ENCODE measurements at regions not wholly inside any gene's neighbourhood (a gene's known extent, or its start where the extent isn't known, plus 50 kb on each side); places are given as distances from the start of the nearest gene placed in this dataset.

DNA sequence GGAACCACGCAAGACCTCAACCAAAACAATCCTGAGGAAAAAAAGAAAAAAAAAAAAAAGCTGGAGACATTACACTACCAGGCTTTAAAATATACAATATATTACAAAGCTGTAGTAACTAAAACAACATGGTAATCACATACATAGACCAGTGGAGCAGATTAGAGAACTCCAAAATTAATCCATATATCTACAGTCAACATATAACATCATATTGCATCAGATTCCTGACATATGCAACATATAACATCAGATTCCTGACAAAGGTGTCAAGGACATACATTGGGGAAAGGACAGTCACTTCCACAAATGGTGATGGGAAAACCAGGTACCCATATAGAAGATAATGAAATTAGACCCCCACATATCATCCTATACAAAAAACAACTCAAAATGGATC, 145.8 kb downstream of the BTG1 start:
- DNase-seq (ENCODE audit: low read depth): no peak

DNA sequence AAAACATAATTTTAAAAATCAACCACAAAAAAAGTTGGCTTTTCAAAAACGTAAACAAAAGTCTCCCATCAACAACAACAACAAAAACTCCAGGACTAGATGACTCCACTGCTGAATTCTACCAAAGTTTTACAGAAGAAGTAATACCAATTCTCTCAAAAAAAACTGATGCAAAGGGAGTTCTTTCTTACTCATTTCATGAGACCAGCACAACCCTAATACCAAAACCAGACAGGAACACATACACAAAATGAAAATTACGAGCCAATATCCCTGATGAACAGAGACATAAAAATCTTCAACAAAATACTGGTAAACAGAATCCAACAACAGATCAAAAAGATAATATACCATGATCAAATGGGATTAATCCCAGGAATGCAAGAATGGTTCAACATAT, 147.3 kb downstream of the BTG1 start:
- no peak for DNase-seq (ENCODE audit: low read depth)

DNA sequence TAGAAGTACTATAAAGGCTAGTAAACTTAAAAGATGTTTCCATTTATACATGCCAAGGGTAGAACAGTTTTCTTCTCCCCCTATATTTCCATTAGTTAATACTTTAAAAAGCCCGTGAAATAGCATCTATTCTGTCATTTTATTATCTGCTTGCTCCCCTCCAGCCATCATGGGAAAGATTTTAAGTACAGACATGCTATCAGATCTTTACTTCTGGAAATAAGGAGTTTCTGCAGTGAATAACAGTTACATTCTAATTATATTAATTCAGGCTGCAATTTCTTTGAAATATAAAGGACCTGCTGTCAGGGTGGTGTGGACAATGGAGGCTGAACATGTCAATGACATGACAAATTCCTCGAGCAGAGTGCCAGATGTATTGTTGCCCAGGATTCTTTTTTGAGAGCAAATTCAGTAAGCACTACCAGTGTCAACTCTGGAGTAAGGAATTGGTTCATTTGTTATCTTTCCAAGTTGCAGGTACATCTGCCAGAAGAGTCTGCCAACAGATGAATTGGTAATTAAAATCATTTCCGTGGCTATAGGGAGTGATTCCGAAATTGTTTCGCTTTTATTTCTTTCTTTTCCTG, 151.3 kb downstream of the BTG1 start:
- no peak for DNase-seq (ENCODE audit: low read depth)

DNA sequence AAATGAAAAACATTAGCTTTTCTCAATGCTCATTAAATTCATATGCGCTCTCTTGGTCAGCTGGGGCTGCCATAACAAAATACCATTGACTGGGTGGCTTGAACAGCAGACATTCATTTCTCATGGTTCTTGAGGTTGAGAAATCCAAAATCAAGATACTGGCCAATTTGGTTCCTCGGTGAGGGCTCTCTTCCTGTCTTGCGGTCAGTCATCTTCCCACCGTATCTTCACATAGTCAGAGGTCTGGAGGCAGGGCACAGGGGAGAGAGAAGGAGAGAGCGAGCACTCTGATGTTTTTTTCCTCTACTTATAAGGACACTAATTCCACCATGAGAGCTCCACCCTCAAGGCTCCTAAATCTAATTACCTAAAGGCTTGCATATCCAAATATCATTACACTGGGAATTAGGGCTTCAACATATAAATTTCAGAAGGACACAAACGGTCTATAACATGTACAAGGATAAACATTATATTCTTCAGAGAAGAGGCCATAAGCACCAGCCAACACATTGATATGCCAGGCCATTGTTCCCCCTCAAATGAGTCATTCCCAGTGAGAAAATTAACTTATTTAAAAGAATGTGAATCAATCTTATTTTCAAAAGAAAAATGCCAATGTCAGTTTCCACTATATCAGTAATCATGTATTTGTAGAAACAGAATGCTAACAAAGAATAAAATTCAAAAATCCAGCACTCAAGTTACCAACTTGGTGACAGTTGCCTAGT, 152.2 kb downstream of the BTG1 start:
- no peak for DNase-seq (ENCODE audit: low read depth)

DNA sequence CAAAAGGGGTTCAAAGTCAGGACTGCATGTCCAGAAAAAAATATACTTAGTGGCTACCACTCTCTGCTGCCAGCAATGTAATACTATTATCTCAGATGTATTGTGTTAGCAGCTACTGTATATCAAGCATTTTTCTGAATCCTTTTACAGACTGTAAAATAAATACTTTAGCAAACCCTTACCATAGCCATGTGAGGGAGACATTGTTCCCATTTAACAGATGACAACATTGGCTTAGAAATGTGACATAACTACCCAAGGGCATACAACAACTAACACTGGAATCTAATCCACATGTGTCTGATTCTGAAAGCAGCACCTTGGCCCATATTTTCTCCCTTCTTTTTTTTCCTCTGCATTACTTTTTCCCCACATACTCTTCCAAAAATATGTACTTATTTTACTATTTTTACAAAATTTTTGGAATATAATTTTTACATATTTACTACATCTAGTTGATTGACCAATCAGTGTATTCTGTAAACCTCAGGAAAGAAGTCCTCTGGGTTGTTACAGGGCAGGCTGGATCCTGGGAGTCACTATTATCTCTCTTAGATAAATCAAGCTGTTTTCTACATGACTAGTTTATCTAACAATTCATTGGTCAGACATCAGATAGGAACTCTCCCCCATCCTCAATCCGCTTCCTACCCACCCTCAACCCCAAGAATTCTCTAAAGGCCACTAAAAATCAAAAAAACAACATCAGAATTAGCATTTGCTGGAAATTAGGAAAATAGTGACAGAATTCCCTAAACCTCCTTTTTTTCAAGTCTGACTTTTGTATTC, 154.1 kb downstream of the BTG1 start:
- DNase-seq (ENCODE audit: low read depth): no peak

DNA sequence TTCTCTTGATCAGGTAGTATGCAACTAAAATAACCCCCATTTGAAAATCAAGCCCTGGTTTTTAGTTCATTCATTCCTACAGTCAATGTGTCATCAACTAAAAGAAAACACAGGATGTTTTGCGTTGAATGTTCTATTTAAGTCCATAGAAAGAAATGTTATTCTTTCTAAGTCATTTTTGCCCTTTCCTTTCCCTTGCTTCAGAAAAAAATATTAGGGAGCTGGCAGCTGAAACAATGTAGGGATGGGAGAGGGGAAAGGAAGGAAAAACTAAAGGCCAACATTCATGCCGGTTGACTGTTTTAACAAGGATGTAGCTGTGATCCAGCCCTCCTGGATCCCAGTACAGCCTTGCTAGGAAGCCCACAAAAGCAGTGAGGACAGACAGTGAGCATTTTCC, 155.1 kb downstream of the BTG1 start:
- no peak for DNase-seq (ENCODE audit: low read depth)

DNA sequence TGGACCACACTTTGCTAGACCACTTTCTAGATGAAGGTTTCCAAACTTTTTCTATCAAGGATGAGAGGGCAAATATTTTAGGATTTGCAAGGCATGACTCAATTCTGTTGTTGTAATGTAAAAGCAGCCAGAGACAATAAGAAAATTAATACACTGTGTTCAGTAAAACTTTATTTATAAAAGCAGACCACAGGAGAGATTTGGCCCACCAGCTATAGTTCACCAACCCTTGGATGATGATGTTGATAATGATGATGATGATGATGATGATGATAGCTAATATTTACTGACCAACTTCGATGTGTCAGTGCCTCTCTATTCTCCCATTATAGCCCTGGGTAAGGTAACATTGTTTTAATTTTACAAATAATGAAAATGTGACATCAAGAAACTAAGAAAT, 156.5 kb downstream of the BTG1 start:
- no peak for DNase-seq (ENCODE audit: low read depth)

DNA sequence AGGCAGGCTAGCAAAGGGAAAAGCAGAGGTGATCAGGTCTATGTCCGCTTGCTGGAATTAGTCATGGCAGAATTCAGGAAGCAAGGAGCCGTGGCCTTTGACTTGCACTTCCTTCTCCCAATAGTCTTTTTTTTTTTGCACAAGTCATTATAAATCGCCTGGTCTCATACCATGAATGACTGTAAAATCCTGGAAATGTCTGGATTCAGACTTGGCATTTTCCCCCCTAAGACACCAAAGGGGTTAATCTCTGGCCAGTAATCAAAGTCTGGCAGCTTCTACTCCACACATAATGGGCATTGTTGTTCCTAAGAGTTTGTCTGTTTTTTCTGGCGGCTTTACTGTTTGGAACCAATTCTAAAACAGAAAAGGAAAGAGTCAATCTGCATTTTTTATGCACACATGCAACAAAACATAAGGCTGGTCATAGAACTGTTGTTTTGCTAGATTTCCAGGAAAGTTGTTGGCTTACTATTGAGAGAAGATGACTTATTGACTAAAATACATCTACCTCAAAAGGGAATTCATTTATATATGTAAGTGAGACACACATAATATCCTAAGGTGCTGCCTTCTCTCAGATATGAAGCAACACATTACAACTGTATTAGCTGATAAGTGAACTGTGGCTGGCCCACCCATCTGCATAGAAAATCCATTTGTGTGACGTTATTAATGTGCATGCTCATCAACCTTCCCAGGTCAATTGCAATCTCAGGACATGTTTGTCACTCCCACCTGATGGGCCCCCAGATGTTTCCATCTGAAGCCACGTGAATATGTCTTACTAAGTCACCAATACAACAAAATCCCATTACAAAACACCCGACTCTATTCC, 157.3 kb downstream of the BTG1 start:
- no peak for DNase-seq (ENCODE audit: low read depth)

DNA sequence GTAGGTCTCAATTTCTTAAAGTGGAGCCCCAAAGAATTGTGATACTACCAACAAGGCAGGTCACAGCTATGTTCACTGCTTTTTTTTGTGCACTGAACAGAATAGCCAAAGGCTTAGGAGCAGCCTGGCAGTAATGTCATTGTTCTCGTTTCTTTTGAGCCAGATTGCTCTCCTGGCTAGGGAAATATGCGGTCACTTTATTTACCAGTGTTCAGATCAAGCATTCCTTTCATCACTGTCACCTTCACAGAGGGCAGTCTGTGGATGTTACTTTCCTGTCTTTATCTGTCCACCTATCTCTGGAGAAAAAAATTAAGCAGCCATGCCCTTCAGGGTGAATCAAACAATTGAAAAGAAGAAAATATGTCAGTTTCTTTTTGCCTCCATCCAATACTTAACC, 159.6 kb downstream of the BTG1 start:
- no peak for DNase-seq (ENCODE audit: low read depth)

DNA sequence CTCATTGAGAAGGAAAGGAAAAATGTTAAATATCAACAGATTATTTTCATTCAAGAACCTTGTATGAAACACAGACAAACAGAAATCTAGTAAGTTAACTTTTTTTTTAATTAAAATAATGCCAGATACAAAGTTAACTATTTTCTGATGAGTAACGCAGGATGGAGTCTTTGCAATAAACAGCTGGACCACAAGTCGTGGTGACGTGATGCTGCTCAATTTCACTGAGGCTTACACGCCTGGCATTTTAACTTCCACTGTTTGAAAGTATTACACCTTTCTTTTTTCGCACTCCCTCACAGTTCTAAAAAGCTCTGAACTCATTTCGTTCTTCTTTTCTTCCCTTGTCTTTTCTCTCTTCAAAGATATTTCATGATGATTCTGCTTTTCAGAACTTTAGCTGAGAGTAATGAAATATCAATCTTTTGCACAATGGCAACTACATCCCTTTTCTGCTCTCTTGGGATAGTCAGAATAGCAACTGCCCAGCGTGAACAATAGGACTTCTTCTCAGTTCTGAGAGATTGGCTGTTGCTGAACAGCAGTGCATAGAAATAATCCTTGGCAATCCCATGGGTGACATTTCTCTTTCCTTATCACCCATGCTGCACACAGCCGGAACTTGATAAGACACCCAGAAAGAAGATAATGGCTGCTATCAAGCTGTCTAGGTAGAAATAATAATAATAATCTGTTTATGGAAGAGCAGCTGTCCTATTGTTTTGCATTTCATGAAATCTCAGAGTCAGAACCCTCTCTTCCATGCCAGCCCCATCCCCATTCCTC, 160.5 kb downstream of the BTG1 start:
- DNase-seq (ENCODE audit: low read depth): no peak

DNA sequence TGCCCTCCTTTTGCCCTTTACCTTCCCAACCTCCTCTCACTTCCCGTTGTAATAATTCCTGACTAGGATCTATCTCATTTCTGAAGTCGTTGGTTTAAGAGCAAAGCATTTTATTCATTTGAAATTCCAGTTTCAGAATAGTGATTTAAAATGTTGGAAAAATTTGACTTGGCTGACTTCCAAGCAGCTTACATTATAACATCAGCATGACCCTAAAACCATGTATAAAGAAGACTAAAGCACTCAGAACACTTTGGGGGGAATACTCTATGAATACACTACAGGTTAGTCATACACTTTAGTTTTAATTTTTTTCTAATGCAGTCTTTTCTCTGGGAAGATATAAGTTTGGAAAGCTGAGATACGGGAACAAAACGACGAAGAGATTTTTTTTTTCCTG, 161.1 kb downstream of the BTG1 start:
- DNase-seq (ENCODE audit: low read depth): no peak

DNA sequence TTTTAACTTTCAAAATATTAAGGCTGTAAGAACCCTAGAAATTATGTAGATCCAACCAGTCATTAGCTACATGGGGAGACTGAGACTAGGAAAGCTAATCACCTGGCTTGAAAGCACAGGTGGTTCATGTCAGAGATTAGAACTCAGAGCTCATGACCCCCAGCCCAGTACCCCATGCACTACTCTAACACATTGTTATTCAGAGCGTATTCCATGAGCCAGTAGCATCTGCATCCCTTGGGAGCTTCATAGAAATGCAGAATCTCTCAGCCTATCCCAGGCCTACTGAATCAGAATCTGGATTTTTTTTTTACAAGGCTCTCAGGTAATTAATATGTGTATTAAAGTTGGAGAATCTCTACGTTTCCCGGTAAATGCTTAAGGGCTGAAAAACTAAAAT, 161.7 kb downstream of the BTG1 start:
- no peak for DNase-seq (ENCODE audit: low read depth)

DNA sequence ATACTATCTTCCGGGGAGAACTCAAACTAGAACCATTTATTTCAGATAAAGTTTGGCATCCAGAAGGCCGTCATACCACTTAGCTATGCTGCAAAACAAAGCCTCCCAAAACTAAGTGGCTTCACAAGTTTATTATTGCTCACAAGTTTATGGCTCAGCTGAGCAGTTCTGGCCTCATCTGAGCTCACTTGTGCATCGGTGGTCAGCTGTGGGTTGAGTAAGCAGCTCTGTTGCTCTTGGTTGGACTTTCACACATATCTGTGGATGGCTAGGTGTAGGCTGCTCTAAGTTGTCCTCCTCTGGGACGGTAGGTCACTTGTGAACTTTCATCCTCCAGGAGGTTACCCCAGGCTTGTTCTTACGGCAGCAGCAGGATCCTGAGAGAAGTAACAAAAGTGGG, 162.7 kb downstream of the BTG1 start:
- DNase-seq (ENCODE audit: low read depth): no peak

DNA sequence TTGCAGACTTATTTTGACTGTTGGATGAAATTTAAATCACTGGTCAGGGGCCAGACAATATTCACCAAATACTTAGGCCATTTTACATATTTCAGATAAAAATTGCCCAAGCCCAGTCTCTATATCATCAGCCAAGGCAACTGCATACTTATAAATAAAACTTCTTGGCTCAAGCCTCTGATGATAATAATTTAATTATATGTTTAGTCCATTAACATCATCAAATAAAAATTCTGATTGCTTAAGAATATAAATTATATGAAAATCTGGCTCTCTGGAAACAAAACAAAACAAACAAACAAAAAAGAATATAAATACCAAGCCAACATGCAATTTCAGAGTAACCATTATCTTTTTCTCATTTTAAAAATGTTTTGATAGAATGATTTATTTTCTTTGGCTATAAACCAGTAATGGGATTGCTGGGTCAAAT, 165.2 kb downstream of the BTG1 start:
- no peak for DNase-seq (ENCODE audit: low read depth)

DNA sequence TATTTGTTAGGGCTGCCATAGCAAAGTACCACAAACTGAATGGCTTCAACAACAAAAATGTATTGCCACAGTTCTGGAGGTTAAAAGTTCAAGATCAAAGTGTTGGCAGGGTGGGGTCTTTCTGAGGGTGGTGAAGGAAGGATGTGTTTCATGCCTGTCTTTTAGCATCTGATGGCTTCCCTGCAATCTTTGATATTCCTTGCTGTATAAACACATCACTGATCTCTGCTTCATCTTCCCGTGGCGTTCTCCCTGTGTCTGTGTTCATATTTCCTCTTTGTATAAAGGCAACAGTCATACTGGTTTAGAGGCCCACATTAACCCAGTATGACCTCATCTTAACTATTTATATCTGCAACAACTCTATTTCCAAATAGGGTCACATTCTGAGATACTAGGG, 167.5 kb downstream of the BTG1 start:
- no peak for DNase-seq (ENCODE audit: low read depth)

DNA sequence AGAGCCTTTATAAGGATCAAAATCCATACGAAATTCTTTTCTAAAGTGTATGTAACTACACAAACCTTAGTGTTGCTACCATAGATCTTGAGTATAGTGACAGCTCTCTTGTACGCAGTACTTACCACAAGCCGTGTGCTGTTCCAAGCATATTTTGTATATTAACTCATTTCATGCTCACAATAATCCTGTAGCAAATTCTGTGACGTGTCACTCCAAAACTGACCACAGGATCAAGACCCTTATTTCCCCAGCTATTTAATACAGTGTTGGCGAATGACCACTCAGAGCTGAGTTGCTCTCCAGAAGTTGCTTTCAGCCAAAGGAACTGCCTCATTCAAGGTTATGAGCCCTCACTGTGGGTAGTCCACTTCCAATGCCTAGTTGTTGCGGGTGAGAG, 169.8 kb downstream of the BTG1 start:
- DNase-seq (ENCODE audit: low read depth): no peak

DNA sequence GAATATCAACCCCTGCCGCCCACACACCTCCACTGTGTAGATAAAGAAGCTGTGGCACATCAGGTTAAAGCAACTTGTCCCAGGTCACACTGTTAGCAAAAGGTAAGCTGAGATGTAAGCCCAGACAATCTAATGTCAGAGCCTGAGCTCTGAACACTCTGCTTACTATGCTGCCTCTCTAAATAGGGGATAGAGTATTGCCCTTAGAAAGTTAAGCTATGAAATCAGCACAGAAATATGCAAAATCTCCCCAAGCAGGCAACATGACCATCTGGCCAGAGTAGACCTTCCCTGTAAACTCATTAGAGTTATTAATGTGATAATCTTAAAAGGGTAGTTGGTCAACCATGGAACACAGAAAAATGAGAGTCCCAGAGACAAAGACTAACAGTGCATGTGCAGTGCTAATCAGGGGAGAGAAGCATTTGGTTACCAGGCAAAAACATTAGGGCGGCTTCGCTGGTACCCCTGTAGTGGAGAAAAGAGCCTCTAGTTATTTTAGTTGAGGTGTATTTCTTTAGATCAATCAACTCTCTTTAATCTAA, 171.0 kb downstream of the BTG1 start:
- no peak for DNase-seq (ENCODE audit: low read depth)

DNA sequence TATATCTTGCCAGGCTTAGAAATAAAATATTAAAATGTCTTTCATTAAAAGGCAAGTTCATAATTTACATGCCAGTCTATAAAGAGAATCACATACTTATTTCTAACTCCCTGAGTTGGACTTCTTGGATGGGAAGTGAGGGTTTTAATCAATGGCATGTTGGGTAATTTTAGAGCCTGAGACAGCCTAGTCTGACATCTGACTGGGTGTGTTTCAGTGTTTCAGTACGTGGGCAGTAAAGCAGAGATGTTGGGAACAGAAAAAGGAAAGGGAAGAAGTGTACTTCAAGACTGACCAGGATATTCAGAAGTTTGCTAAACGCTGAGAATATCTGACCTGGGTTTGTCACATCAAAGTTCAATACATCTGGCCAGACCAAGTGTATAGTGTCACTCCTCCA, 171.8 kb downstream of the BTG1 start:
- no peak for DNase-seq (ENCODE audit: low read depth)

DNA sequence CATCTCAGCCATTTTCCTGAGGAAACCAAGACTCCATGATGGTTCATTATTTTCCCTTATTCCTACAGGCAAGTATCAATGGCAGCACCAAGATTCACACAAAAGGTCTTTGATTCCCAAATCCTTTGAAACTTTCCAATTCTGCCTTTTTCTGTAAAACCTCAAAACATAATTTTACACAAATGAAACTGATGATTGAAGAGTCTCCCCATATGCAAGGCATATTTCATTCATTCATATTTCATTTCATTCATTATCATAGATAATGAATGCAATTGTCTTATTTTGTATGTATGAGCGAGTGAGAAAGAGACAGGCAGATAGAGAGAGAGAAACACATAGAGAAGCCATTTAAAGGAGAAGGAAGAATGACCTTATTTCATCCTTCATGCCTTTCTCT, 172.8 kb downstream of the BTG1 start:
- no peak for DNase-seq (ENCODE audit: low read depth)

DNA sequence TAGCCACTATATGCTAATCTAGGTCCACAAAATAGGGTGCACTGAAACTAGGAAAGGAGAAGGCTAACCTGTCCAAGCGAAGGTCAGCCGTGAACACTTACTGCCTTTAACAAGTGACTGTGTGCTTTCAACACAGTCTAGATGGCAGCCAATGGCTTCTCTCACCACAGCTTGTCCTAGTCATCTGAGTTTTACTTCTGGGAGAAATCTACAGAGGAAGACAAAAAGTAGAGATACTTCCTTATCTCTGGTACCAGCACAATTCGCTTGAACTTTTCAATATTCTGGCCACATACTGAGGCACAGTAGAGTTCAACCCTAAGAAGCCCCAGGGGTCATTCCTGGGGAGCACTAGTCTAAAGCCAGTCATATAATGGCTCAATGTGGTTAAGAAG, 176.9 kb downstream of the BTG1 start:
- no peak for DNase-seq (ENCODE audit: low read depth)

DNA sequence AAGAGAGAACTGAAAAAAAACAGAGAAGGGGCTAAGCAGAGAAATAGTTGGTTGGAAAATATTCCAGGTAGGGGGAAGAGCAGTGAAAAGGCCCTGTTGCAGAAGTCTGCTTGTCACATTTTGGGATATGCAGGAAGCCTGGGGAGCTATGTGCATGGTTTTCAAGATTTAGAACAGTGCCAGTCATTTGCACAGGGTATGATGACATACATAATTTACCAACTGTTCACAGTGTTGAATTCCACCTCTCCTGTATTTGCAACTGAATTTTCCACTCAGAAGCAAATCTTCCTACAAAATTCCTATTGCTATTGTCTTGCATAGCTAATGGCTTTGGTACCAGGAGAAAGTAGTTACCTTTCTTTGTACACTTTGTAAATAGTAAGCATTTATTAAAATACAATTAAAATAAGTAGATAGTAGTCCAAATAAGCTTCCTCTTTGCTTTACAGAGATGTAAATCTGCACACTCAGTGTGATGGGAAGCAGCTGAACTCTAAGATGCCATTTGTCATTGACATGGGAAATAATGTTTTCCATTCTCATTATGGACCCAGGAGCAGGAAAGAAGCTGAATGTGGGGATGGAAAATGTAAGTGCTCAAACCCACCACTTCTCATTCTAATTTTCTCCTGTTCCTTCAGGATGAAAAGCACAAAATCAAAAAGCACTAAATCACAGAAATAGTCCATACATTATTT, 177.4 kb downstream of the BTG1 start:
- no peak for DNase-seq (ENCODE audit: low read depth)
